DND-41 (cell line): ENCODE measurements at regions not wholly inside any gene's neighbourhood (a gene's known extent, or its start where the extent isn't known, plus 50 kb on each side); places are given as distances from the start of the nearest gene placed in this dataset.

Source experiments
- EZH2 ChIP-seq: IDR thresholded peaks from 3 replicates; pipeline ENCODE4 v1.6.1; 2012; ENCODE audit warnings: borderline replicate concordance, low read depth, mild to moderate bottlenecking, moderate library complexity, low read length, inconsistent platforms; ENCODE audit not compliant: severe bottlenecking
- TF ChIP-seq, protein P1 (sequence below): IDR thresholded peaks from 2 replicates; pipeline ENCODE4 v1.5.1; 2012; ENCODE audit warnings: borderline replicate concordance, low read length, moderate library complexity, mild to moderate bottlenecking; ENCODE audit not compliant: poor library complexity, severe bottlenecking; ENCODE audit errors: extremely low read depth

- no peak for TF ChIP-seq EZH2
- TF ChIP-seq, protein P1, sequence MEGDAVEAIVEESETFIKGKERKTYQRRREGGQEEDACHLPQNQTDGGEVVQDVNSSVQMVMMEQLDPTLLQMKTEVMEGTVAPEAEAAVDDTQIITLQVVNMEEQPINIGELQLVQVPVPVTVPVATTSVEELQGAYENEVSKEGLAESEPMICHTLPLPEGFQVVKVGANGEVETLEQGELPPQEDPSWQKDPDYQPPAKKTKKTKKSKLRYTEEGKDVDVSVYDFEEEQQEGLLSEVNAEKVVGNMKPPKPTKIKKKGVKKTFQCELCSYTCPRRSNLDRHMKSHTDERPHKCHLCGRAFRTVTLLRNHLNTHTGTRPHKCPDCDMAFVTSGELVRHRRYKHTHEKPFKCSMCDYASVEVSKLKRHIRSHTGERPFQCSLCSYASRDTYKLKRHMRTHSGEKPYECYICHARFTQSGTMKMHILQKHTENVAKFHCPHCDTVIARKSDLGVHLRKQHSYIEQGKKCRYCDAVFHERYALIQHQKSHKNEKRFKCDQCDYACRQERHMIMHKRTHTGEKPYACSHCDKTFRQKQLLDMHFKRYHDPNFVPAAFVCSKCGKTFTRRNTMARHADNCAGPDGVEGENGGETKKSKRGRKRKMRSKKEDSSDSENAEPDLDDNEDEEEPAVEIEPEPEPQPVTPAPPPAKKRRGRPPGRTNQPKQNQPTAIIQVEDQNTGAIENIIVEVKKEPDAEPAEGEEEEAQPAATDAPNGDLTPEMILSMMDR = no peak
These were observed 54.6 kb upstream of the MYO16 start for GRCh38 chr13:108574856-108575255.
